ENCODE measurements at regions not wholly inside any gene's neighbourhood (a gene's known extent, or its start where the extent isn't known, plus 50 kb on each side); places are given as distances from the start of the nearest gene placed in this dataset.

DNA sequence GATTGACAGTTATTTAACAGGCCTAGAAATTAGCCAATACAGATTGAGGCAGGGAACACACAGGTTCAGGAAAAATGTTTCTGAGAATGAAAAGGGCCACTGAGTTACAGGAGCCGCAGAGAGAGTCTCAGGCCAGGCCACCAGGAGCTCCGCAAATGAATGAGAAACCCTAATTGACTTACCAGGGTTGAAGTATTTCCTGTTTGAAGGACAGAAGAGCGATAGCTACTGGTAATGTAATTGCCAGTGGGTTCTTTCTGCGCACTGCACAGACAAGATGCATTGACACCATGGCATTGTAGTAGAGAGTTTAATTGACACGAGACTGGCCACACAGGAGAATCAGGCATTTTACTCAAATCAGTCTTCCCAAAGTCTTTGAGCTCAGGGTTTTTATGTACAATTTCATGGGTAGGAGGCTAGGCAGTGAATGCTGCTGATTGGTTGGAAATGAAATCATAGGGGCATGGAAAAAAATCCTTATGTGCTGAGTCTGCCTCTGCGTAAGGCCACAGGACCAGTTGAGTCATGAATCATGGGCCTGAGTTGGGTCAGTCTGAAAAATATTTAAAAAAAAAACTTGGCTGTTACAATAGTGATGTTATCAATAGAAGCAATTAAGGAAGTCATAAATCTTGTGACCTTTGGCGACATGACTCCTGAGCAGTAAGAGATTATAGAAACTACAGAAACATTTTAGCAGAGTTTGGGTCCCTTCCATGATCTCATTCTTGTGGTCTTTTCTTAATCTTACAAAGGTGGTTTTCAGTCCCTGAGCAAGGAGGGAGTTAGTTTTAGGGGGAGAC is 203.8 kb downstream of the CASP12 start:
- H4K20me1 ChIP-seq (ENCODE audit: insufficient read depth, low read length): no peaks in the 10 kb centered on the region
- H3K4me2 ChIP-seq (ENCODE audit: low read length): no peak overlapping the region
- no peak overlapping the region for H3K27ac ChIP-seq (ENCODE audit: low read length)
- H3K79me2 ChIP-seq (ENCODE audit: low read length): no peaks in the 10 kb centered on the region
- no peaks in the 10 kb centered on the region for H3K9me3 ChIP-seq (ENCODE audit: insufficient read depth, low read length)
- no peaks in the 10 kb centered on the region for H3K36me3 ChIP-seq (replicated peaks; ENCODE audit: low read depth, low read length)
- TF ChIP-seq EZH2phosphoT487 (IDR thresholded peaks at IDR 0.05; ENCODE audit: low read depth): no peak
- TF ChIP-seq, protein P1, sequence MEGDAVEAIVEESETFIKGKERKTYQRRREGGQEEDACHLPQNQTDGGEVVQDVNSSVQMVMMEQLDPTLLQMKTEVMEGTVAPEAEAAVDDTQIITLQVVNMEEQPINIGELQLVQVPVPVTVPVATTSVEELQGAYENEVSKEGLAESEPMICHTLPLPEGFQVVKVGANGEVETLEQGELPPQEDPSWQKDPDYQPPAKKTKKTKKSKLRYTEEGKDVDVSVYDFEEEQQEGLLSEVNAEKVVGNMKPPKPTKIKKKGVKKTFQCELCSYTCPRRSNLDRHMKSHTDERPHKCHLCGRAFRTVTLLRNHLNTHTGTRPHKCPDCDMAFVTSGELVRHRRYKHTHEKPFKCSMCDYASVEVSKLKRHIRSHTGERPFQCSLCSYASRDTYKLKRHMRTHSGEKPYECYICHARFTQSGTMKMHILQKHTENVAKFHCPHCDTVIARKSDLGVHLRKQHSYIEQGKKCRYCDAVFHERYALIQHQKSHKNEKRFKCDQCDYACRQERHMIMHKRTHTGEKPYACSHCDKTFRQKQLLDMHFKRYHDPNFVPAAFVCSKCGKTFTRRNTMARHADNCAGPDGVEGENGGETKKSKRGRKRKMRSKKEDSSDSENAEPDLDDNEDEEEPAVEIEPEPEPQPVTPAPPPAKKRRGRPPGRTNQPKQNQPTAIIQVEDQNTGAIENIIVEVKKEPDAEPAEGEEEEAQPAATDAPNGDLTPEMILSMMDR (IDR thresholded peaks at IDR 0.05; ENCODE audit: low read depth, low read length): no peak
- H3K27me3 ChIP-seq (ENCODE audit: low read depth, low read length): no peaks in the 10 kb centered on the region
- H3K4me3 ChIP-seq (ENCODE audit: low read length): no peak overlapping the region
- H2AFZ ChIP-seq (ENCODE audit: low read depth, low read length): no peak overlapping the region
- no peak overlapping the region for H3K9ac ChIP-seq (ENCODE audit: low read length)
- H3K4me1 ChIP-seq (ENCODE audit: low read length): no peaks in the 10 kb centered on the region

GRCh38 chr11:104692751-104693150 is 205.5 kb downstream of the CASP12 start:
- H3K9ac ChIP-seq (ENCODE audit: low read length): no peak overlapping the region
- no peaks in the 10 kb centered on the region for H3K36me3 ChIP-seq (replicated peaks; ENCODE audit: low read depth, low read length)
- H3K27ac ChIP-seq (ENCODE audit: low read length): no peak overlapping the region
- no peak overlapping the region for H3K4me2 ChIP-seq (ENCODE audit: low read length)
- H3K79me2 ChIP-seq (ENCODE audit: low read length): no peaks in the 10 kb centered on the region
- H3K9me3 ChIP-seq (ENCODE audit: insufficient read depth, low read length): no peaks in the 10 kb centered on the region
- H4K20me1 ChIP-seq (ENCODE audit: insufficient read depth, low read length): no peaks in the 10 kb centered on the region
- H3K27me3 ChIP-seq (ENCODE audit: low read depth, low read length): no peaks in the 10 kb centered on the region
- H3K4me1 ChIP-seq (ENCODE audit: low read length): no peaks in the 10 kb centered on the region
- TF ChIP-seq, protein P1 (IDR thresholded peaks at IDR 0.05; ENCODE audit: low read depth, low read length): no peak
- TF ChIP-seq EZH2phosphoT487 (IDR thresholded peaks at IDR 0.05; ENCODE audit: low read depth): no peak
- H3K4me3 ChIP-seq (ENCODE audit: low read length): no peak overlapping the region
- H2AFZ ChIP-seq (ENCODE audit: low read depth, low read length): no peak overlapping the region

- Histone ChIP-seq H3K4me2 (ENCODE audit: low read length) (no peak overlapping the region), H4K20me1 (ENCODE audit: insufficient read depth, low read length) (no peaks in the 10 kb centered on the region), H3K4me1 (ENCODE audit: low read length) (no peaks in the 10 kb centered on the region), H2AFZ (ENCODE audit: low read depth, low read length) (no peak overlapping the region), H3K27me3 (ENCODE audit: low read depth, low read length) (no peaks in the 10 kb centered on the region), H3K9ac (ENCODE audit: low read length) (no peak overlapping the region), H3K9me3 (ENCODE audit: insufficient read depth, low read length) (no peaks in the 10 kb centered on the region), H3K36me3 (replicated peaks; ENCODE audit: low read depth, low read length) (no peaks in the 10 kb centered on the region), H3K79me2 (ENCODE audit: low read length) (no peaks in the 10 kb centered on the region), H3K27ac (ENCODE audit: low read length) (no peak overlapping the region), H3K4me3 (ENCODE audit: low read length) (no peak overlapping the region)
- TF ChIP-seq, protein P1 (IDR thresholded peaks at IDR 0.05; ENCODE audit: low read depth, low read length): no peak
- TF ChIP-seq EZH2phosphoT487 (IDR thresholded peaks at IDR 0.05; ENCODE audit: low read depth): no peak
Measured at GRCh38 chr11:104691129-104691528, 207.1 kb downstream of the CASP12 start.

DNA sequence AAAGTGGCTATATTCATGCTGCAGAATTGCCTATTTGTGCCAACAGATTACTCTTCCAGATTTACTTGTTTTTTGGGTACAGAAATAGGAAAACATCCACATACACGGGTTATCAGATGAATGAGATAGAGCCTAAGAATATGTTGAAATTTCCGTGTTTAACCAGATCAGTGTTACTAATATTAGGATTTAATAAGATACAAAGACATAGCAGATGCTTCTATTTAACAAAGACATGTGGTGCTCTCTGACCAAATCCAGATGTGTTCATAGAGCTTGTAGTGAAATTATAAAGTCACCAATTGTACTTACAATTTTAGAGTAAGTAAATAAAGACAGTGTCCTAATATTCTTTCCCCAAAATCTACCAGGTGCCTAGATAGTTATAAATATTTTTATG is 208.0 kb downstream of the CASP12 start:
- Histone ChIP-seq H3K4me1 (ENCODE audit: low read length) (no peaks in the 10 kb centered on the region), H3K27ac (ENCODE audit: low read length) (no peak overlapping the region), H3K79me2 (ENCODE audit: low read length) (no peaks in the 10 kb centered on the region), H3K4me2 (ENCODE audit: low read length) (no peak overlapping the region), H3K9ac (ENCODE audit: low read length) (no peak overlapping the region), H3K9me3 (ENCODE audit: insufficient read depth, low read length) (no peaks in the 10 kb centered on the region), H2AFZ (ENCODE audit: low read depth, low read length) (no peak overlapping the region), H3K36me3 (replicated peaks; ENCODE audit: low read depth, low read length) (no peaks in the 10 kb centered on the region), H3K4me3 (ENCODE audit: low read length) (no peak overlapping the region), H4K20me1 (ENCODE audit: insufficient read depth, low read length) (no peaks in the 10 kb centered on the region), H3K27me3 (ENCODE audit: low read depth, low read length) (no peaks in the 10 kb centered on the region)
- no peak for TF ChIP-seq EZH2phosphoT487 (IDR thresholded peaks at IDR 0.05; ENCODE audit: low read depth)
- TF ChIP-seq, protein P1 (IDR thresholded peaks at IDR 0.05; ENCODE audit: low read depth, low read length): no peak

Measured in OCI-LY3 (cell line).